ENCODE measurements at regions not wholly inside any gene's neighbourhood (a gene's known extent, or its start where the extent isn't known, plus 50 kb on each side); places are given as distances from the start of the nearest gene placed in this dataset.
"Not testable (repeated sequence)": the region's sequence is repeated elsewhere in the genome, so short reads cannot be mapped to it uniquely, and the experiment has no call there.

- no peak for TF ChIP-seq CTCF (IDR thresholded peaks at IDR 0.05; ENCODE audit: low read depth, low read length)
- Histone ChIP-seq H3K27ac (ENCODE audit: low read depth, low read length) (no peak overlapping the region), H3K4me3 (ENCODE audit: low read depth, low read length) (no peak overlapping the region), H3K9me3 (ENCODE audit: control insufficient read depth, insufficient read depth, low read length) (no peaks in the 10 kb centered on the region), H3K27me3 (ENCODE audit: control insufficient read depth, insufficient read depth, low read length) (no peaks in the 10 kb centered on the region)
- ChIA-PET POLR2A (no interaction called here), CTCF (no interaction called here)
- no peak for DNase-seq (ENCODE audit: low read depth, low spot score)
Observed at GRCh38 chr5:135735831-135736230, 98.6 kb upstream of the SLC25A48 start.

GRCh38 chr5:135734956-135735355 lies 99.5 kb upstream of the SLC25A48 start:
- H3K27me3 ChIP-seq (ENCODE audit: control insufficient read depth, insufficient read depth, low read length); POLR2A ChIA-PET; H3K9me3 ChIP-seq (ENCODE audit: control insufficient read depth, insufficient read depth, low read length); DNase-seq (ENCODE audit: low read depth, low spot score); H3K4me3 ChIP-seq (ENCODE audit: low read depth, low read length); H3K27ac ChIP-seq (ENCODE audit: low read depth, low read length): not testable (repeated sequence)
- CTCF ChIA-PET: interaction anchor here (0.6 kb wide), 1 partner anchor 1694 kb away, joined by 3 read pairs; no protein-coding TSS in a partner anchor

GRCh38 chr5:135731034-135731433 lies 103.4 kb upstream of the SLC25A48 start:
- POLR2A ChIA-PET; H3K9me3 ChIP-seq (ENCODE audit: control insufficient read depth, insufficient read depth, low read length); H3K27ac ChIP-seq (ENCODE audit: low read depth, low read length); H3K4me3 ChIP-seq (ENCODE audit: low read depth, low read length); H3K27me3 ChIP-seq (ENCODE audit: control insufficient read depth, insufficient read depth, low read length); CTCF ChIA-PET; DNase-seq (ENCODE audit: low read depth, low spot score): not testable (repeated sequence)

GRCh38 chr5:135730161-135730560 lies 104.3 kb upstream of the SLC25A48 start:
- POLR2A ChIA-PET; H3K27ac ChIP-seq (ENCODE audit: low read depth, low read length); DNase-seq (ENCODE audit: low read depth, low spot score); H3K4me3 ChIP-seq (ENCODE audit: low read depth, low read length); H3K27me3 ChIP-seq (ENCODE audit: control insufficient read depth, insufficient read depth, low read length); H3K9me3 ChIP-seq (ENCODE audit: control insufficient read depth, insufficient read depth, low read length): not testable (repeated sequence)
- CTCF ChIA-PET: interaction anchor here (1.6 to 2.1 kb wide), 3 partner anchors 164 to 264 kb away, joined by 4 to 14 read pairs (median 11); no protein-coding TSS in a partner anchor

- peaks cover 3% of the 10 kb centered on the region for H3K27me3 ChIP-seq (ENCODE audit: control insufficient read depth, insufficient read depth, low read length)
- ChIA-PET POLR2A (no interaction called here), CTCF (interaction anchor here (1.6 to 2.1 kb wide), 3 partner anchors 163 to 264 kb away, joined by 4 to 14 read pairs (median 11); no protein-coding TSS in a partner anchor)
- H3K27ac ChIP-seq (ENCODE audit: low read depth, low read length): no peak overlapping the region
- peak; percentile 15; the same call in 1 of the 2 replicates for TF ChIP-seq CTCF (IDR thresholded peaks at IDR 0.05; ENCODE audit: low read depth, low read length)
- H3K9me3 ChIP-seq (ENCODE audit: control insufficient read depth, insufficient read depth, low read length): no peaks in the 10 kb centered on the region
- DNase-seq (ENCODE audit: low read depth, low spot score): no peak
- H3K4me3 ChIP-seq (ENCODE audit: low read depth, low read length): no peak overlapping the region
Observed at GRCh38 chr5:135729321-135729786, 105.1 kb upstream of the SLC25A48 start.

GRCh38 chr5:135724617-135725016 lies 109.8 kb upstream of the SLC25A48 start:
- no peak for DNase-seq (ENCODE audit: low read depth, low spot score)
- POLR2A ChIA-PET: no interaction called here
- H3K27ac ChIP-seq (ENCODE audit: low read depth, low read length): no peak overlapping the region
- H3K4me3 ChIP-seq (ENCODE audit: low read depth, low read length): no peak overlapping the region
- H3K9me3 ChIP-seq (ENCODE audit: control insufficient read depth, insufficient read depth, low read length): no peaks in the 10 kb centered on the region
- TF ChIP-seq CTCF (IDR thresholded peaks at IDR 0.05; ENCODE audit: low read depth, low read length): no peak
- CTCF ChIA-PET: no interaction called here
- peaks cover 3% of the 10 kb centered on the region for H3K27me3 ChIP-seq (ENCODE audit: control insufficient read depth, insufficient read depth, low read length)

Data from AG04450 (cell line).